PC-9 (cell line): ENCODE measurements at regions not wholly inside any gene's neighbourhood (a gene's known extent, or its start where the extent isn't known, plus 50 kb on each side); places are given as distances from the start of the nearest gene placed in this dataset.

Experiments
- BruUV-seq: library from RNA; stranded (reverse); fragments of 400-500 nt; replicated peaks from 2 replicates; lab custom pipeline; 2021; lab: Mats Ljungman, UMichigan
- CTCF ChIA-PET: fragments of 300-600 bp; sonication (Branson Sonifier 250); formaldehyde crosslinking; loops from one replicate; lab custom pipeline; 2022; ENCODE audit warnings: antibody characterized with exemption; lab: Charles Lee
- POLR2A ChIA-PET: fragments of 300-600 bp; sonication (Branson Sonifier 250); formaldehyde crosslinking; loops from one replicate; lab custom pipeline; 2022; ENCODE audit warnings: antibody characterized with exemption; ENCODE audit not compliant: unreplicated experiment; lab: Charles Lee
- DNase-seq, 2 experiments: peaks; one replicate each; pipeline versions ENCODE4 v3.0.0 to v3.0.0-alpha.2; 2015 to 2022; ENCODE audit warnings: mixed read lengths in 1 of 2
- H2AFZ ChIP-seq: fragments of 200-600 bp; sonication (generic); 2 replicates; pipeline ENCODE4 v1.8.1; 2017; ENCODE audit warnings: antibody characterized with exemption
- H3F3A ChIP-seq: fragments of 200-600 bp; sonication (generic); 2 replicates; pipeline ENCODE4 v1.8.1; 2017; ENCODE audit warnings: antibody characterized with exemption, mild to moderate bottlenecking, low read depth; ENCODE audit not compliant: insufficient read depth
- H3K27ac ChIP-seq: fragments of 200-600 bp; sonication (generic); 2 replicates; pipeline ENCODE4 v1.6.1; 2016; ENCODE audit warnings: mixed run types
- H3K27me3 ChIP-seq: fragments of 200-600 bp; sonication (generic); 2 replicates; pipeline ENCODE4 v1.6.1; 2016; ENCODE audit warnings: low read depth, mixed run types; ENCODE audit not compliant: insufficient read depth
- H3K36me3 ChIP-seq: fragments of 200-600 bp; sonication (generic); 2 replicates; pipeline ENCODE4 v1.6.1; 2016; ENCODE audit warnings: low read depth, mixed run types
- H3K4me1 ChIP-seq: fragments of 200-600 bp; sonication (generic); replicated peaks from 2 replicates; pipeline ENCODE4 v1.6.1; 2016; ENCODE audit warnings: mixed run types; ENCODE audit not compliant: insufficient read depth
- H3K4me2 ChIP-seq: fragments of 200-600 bp; sonication (generic); 2 replicates; pipeline ENCODE4 v1.6.1; 2017; ENCODE audit warnings: mixed run types
- H3K4me3 ChIP-seq: fragments of 200-600 bp; sonication (generic); 2 replicates; pipeline ENCODE4 v1.6.1; 2016; ENCODE audit warnings: mixed run types
- H3K79me2 ChIP-seq: fragments of 200-600 bp; sonication (generic); 2 replicates; pipeline ENCODE4 v1.6.1; 2017; ENCODE audit warnings: low read depth, mixed run types
- H3K9me2 ChIP-seq: fragments of 200-600 bp; sonication (generic); 2 replicates; pipeline ENCODE4 v1.8.1; 2017; ENCODE audit warnings: mild to moderate bottlenecking; ENCODE audit not compliant: insufficient read depth
- H3K9me3 ChIP-seq: fragments of 200-600 bp; sonication (generic); 2 replicates; pipeline ENCODE4 v1.8.1; 2016; ENCODE audit warnings: low read depth; ENCODE audit not compliant: insufficient read depth
- H4K20me1 ChIP-seq: fragments of 200-600 bp; sonication (generic); 2 replicates; pipeline ENCODE4 v1.8.1; 2017; ENCODE audit not compliant: insufficient read depth
- EZH2 ChIP-seq: fragments of 200-600 bp; sonication (generic); IDR thresholded peaks from 2 replicates; pipeline ENCODE4 v1.8.0; 2017; ENCODE audit warnings: antibody characterized with exemption, low read depth
- intact Hi-C: fragments of 100-400 bp; cut with micrococcal nuclease; formaldehyde crosslinking; loops from one replicate; pipeline ENCODE4 v1.10.0; 2022; ENCODE audit not compliant: unreplicated experiment
- TF ChIP-seq, protein P1 (sequence below): fragments of 200-600 bp; sonication (generic); conservative IDR thresholded peaks from 2 replicates; pipeline ENCODE4 v1.6.1; 2017; ENCODE audit warnings: mixed run types, antibody characterized with exemption, mild to moderate bottlenecking, moderate library complexity

- ChIA-PET CTCF (no interaction called here), POLR2A (no interaction called here)
- no TSS peak for BruUV-seq
- H3K27me3 ChIP-seq: peaks cover 15% of the 10 kb centered on the region; the same call in 1 of the 2 replicates
- H3K9me2 ChIP-seq: no peaks in the 10 kb centered on the region
- intact Hi-C loops: no loop called here
- DNase-seq: no peak
- no peak overlapping the region for H3K4me2 ChIP-seq
- no peak overlapping the region for H2AFZ ChIP-seq
- H3K79me2 ChIP-seq: no peaks in the 10 kb centered on the region
- H3K36me3 ChIP-seq: no peaks in the 10 kb centered on the region
- no peak overlapping the region for H3K4me3 ChIP-seq
- no peaks in the 10 kb centered on the region for H3F3A ChIP-seq
- no peak overlapping the region for H3K27ac ChIP-seq
- H3K4me1 ChIP-seq: no peaks in the 10 kb centered on the region
- no peaks in the 10 kb centered on the region for H3K9me3 ChIP-seq
- no peaks in the 10 kb centered on the region for H4K20me1 ChIP-seq
- no peak for TF ChIP-seq EZH2
- TF ChIP-seq, protein P1, sequence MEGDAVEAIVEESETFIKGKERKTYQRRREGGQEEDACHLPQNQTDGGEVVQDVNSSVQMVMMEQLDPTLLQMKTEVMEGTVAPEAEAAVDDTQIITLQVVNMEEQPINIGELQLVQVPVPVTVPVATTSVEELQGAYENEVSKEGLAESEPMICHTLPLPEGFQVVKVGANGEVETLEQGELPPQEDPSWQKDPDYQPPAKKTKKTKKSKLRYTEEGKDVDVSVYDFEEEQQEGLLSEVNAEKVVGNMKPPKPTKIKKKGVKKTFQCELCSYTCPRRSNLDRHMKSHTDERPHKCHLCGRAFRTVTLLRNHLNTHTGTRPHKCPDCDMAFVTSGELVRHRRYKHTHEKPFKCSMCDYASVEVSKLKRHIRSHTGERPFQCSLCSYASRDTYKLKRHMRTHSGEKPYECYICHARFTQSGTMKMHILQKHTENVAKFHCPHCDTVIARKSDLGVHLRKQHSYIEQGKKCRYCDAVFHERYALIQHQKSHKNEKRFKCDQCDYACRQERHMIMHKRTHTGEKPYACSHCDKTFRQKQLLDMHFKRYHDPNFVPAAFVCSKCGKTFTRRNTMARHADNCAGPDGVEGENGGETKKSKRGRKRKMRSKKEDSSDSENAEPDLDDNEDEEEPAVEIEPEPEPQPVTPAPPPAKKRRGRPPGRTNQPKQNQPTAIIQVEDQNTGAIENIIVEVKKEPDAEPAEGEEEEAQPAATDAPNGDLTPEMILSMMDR: no peak
Measured at GRCh38 chrX:140355429-140355828, 149.4 kb downstream of the SOX3 start.

- H4K20me1 ChIP-seq: no peaks in the 10 kb centered on the region
- CTCF ChIA-PET: no interaction called here
- POLR2A ChIA-PET: no interaction called here
- H3K36me3 ChIP-seq: no peaks in the 10 kb centered on the region
- no peaks in the 10 kb centered on the region for H3K9me2 ChIP-seq
- intact Hi-C loops: no loop called here
- H3K27me3 ChIP-seq: peaks cover 15% of the 10 kb centered on the region; the same call in 1 of the 2 replicates
- TF ChIP-seq EZH2: no peak
- TF ChIP-seq, protein P1: no peak
- no peak overlapping the region for H3K27ac ChIP-seq
- H2AFZ ChIP-seq: no peak overlapping the region
- no peak for DNase-seq
- no peaks in the 10 kb centered on the region for H3K9me3 ChIP-seq
- no peaks in the 10 kb centered on the region for H3K79me2 ChIP-seq
- BruUV-seq: no TSS peak
- no peaks in the 10 kb centered on the region for H3K4me1 ChIP-seq
- no peak overlapping the region for H3K4me2 ChIP-seq
- H3K4me3 ChIP-seq: no peak overlapping the region
- no peaks in the 10 kb centered on the region for H3F3A ChIP-seq
Measured at GRCh38 chrX:140354431-140355120, 150.3 kb downstream of the SOX3 start.

DNA sequence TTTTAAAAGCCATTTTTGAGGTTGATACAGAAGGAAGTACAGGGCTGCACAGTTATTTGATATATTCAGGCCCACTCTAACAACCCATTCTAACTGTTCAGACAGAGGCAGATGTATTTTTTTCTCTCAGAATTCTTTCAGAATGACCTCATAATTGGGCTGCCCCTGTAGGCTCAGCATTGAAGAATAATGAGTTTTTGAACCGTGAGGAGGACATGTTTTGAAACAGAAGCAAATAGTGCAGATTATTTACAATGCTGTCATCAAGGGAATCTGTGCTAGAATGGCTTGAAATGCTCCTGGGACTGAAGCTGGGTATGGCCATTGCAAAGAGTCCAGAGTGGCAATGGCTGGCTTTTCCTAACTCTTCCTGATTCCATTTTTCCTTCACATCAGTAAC, 158.1 kb downstream of the SOX3 start:
- H3F3A ChIP-seq: no peaks in the 10 kb centered on the region
- TF ChIP-seq, protein P1: no peak
- TF ChIP-seq EZH2: no peak
- no peak overlapping the region for H3K4me3 ChIP-seq
- DNase-seq: no peak
- H3K36me3 ChIP-seq: no peaks in the 10 kb centered on the region
- ChIA-PET CTCF (no interaction called here), POLR2A (no interaction called here)
- intact Hi-C loops: no loop called here
- no peak overlapping the region for H3K4me2 ChIP-seq
- no peaks in the 10 kb centered on the region for H3K4me1 ChIP-seq
- no peak overlapping the region for H2AFZ ChIP-seq
- H3K9me3 ChIP-seq: no peaks in the 10 kb centered on the region
- H3K27me3 ChIP-seq: no peaks in the 10 kb centered on the region
- H3K79me2 ChIP-seq: no peaks in the 10 kb centered on the region
- H4K20me1 ChIP-seq: no peaks in the 10 kb centered on the region
- H3K9me2 ChIP-seq: no peaks in the 10 kb centered on the region
- BruUV-seq: no TSS peak
- H3K27ac ChIP-seq: no peak overlapping the region
